ENCODE measurements at regions not wholly inside any gene's neighbourhood (a gene's known extent, or its start where the extent isn't known, plus 50 kb on each side); places are given as distances from the start of the nearest gene placed in this dataset.
"Not testable (repeated sequence)": the region's sequence is repeated elsewhere in the genome, so short reads cannot be mapped to it uniquely, and the experiment has no call there.

- not testable (repeated sequence) for TF ChIP-seq CTCF (IDR thresholded peaks at IDR 0.05; ENCODE audit: insufficient read depth, low read length); POLR2AphosphoS5 (IDR thresholded peaks at IDR 0.05; ENCODE audit: low read depth); GABPA (IDR thresholded peaks at IDR 0.05; ENCODE audit: low read depth); REST (IDR thresholded peaks at IDR 0.05; ENCODE audit: insufficient replicate concordance, low read depth)
Observed at GRCh38 chr2:235443580-235443979, 50.3 kb upstream of the AGAP1 start.
